ENCODE measurements at regions not wholly inside any gene's neighbourhood (a gene's known extent, or its start where the extent isn't known, plus 50 kb on each side); places are given as distances from the start of the nearest gene placed in this dataset.

DNA sequence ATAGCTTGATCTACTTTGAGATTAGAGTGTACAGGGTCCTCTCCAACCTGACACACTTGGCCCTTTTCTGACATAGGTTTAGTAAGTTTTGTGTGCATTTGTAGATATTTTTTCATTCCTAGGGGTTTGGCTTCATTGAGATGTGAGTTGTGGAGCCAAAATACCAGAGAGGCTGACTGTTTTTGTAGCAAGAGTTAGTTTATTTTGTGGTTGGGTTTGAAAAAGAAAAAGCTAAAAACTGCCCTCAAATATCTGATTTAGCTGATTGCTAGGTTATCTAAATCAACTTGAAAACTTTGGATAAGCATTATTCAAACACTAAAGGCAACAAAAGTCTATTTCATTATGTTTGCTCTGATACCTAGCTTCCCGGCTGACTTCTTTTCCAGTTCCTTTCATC, 164.7 kb upstream of the CENPW start:
- Histone ChIP-seq H3K4me3 (no peak overlapping the region), H3K4me1 (no peaks in the 10 kb centered on the region), H3K27ac (replicated peaks) (no peak overlapping the region), H3K36me3 (no peaks in the 10 kb centered on the region), H3K9me3 (replicated peaks) (no peaks in the 10 kb centered on the region), H3K27me3 (ENCODE audit: low read depth) (peaks cover 4% of the 10 kb centered on the region)
- TF ChIP-seq, protein P1, sequence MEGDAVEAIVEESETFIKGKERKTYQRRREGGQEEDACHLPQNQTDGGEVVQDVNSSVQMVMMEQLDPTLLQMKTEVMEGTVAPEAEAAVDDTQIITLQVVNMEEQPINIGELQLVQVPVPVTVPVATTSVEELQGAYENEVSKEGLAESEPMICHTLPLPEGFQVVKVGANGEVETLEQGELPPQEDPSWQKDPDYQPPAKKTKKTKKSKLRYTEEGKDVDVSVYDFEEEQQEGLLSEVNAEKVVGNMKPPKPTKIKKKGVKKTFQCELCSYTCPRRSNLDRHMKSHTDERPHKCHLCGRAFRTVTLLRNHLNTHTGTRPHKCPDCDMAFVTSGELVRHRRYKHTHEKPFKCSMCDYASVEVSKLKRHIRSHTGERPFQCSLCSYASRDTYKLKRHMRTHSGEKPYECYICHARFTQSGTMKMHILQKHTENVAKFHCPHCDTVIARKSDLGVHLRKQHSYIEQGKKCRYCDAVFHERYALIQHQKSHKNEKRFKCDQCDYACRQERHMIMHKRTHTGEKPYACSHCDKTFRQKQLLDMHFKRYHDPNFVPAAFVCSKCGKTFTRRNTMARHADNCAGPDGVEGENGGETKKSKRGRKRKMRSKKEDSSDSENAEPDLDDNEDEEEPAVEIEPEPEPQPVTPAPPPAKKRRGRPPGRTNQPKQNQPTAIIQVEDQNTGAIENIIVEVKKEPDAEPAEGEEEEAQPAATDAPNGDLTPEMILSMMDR (IDR thresholded peaks at IDR 0.05; ENCODE audit: borderline replicate concordance) = no peak
- no peak for DNase-seq
- intact Hi-C loops (cut with micrococcal nuclease) = no loop called here

DNA sequence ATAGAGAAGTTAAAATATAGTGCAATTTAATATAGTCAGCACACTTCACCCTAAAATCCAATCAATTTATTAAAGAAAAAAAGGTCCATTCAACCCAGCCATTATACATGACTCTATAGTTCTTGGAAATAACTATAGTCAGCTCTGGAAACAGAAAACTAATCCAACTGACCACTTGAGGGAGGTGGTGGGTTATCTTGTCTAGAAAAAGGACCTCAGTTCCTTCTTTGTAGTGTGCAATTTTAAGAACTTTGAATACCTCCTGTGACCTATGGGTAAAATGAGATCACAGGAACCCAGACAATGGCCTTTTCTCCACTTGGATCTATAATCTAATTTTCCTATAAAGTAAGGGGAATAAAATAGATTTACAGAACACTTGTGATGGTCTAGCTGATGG, 163.6 kb upstream of the CENPW start:
- H3K36me3 ChIP-seq = no peaks in the 10 kb centered on the region
- H3K27me3 ChIP-seq (ENCODE audit: low read depth) = no peaks in the 10 kb centered on the region
- H3K9me3 ChIP-seq (replicated peaks) = no peaks in the 10 kb centered on the region
- no peak overlapping the region for H3K27ac ChIP-seq (replicated peaks)
- intact Hi-C loops (cut with micrococcal nuclease) = no loop called here
- TF ChIP-seq, protein P1 (IDR thresholded peaks at IDR 0.05; ENCODE audit: borderline replicate concordance) = no peak
- no peaks in the 10 kb centered on the region for H3K4me1 ChIP-seq
- no peak for DNase-seq
- no peak overlapping the region for H3K4me3 ChIP-seq

DNA sequence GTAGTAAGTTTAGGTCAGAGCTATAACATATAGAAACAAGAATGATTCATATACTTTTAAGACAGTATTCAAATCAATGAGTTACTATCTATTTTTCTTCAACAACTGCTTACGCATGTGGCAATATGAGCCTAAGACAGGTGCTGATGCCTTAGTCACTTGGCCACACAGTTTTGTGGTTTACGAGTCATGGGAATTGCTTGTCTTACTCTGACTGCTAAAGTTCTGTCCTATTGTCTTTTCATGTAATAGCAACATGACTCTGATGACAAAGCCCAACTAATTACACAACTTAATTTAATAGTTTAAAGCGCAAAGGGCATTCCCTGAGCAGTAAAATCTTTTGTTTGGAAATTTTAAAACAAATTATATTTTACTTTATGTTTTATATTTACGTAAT, 159.3 kb upstream of the CENPW start:
- no peak for DNase-seq
- TF ChIP-seq, protein P1 (IDR thresholded peaks at IDR 0.05; ENCODE audit: borderline replicate concordance) = no peak
- Histone ChIP-seq H3K27me3 (ENCODE audit: low read depth) (no peaks in the 10 kb centered on the region), H3K9me3 (replicated peaks) (no peaks in the 10 kb centered on the region), H3K4me3 (no peak overlapping the region), H3K36me3 (no peaks in the 10 kb centered on the region), H3K27ac (replicated peaks) (no peak overlapping the region), H3K4me1 (no peaks in the 10 kb centered on the region)
- intact Hi-C loops (cut with micrococcal nuclease) = no loop called here

DNA sequence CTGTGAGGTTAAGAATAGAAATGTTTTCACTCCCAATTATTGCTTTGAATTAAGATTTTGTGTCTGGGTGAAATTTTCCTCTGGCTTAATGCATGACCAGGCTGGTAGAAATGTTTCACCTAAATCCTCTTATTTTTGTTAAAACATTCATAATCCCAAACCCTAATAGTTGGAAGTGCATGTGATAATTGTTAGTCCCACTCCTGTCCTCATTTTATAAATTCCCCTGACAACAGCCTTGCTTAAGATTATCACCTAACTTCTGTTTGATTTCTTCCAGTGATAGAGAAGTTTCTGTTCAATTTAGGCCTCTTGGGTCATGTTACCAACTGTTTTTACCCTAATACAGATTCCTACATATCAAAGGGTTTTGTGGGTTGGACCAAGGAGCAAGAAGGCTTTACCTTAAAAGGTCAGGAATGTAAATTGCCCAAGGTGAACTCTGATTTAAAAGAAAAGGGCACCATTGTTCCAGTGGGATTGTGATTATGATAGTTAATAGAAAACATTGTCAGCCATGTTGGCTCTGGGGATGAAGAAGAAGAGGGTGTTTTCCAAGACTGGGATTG, 158.7 kb upstream of the CENPW start:
- Histone ChIP-seq H3K4me1 (no peaks in the 10 kb centered on the region), H3K9me3 (replicated peaks) (no peaks in the 10 kb centered on the region), H3K27ac (replicated peaks) (no peak overlapping the region), H3K27me3 (ENCODE audit: low read depth) (no peaks in the 10 kb centered on the region), H3K4me3 (no peak overlapping the region), H3K36me3 (no peaks in the 10 kb centered on the region)
- TF ChIP-seq, protein P1 (IDR thresholded peaks at IDR 0.05; ENCODE audit: borderline replicate concordance) = no peak
- intact Hi-C loops (cut with micrococcal nuclease) = no loop called here
- DNase-seq = no peak

DNA sequence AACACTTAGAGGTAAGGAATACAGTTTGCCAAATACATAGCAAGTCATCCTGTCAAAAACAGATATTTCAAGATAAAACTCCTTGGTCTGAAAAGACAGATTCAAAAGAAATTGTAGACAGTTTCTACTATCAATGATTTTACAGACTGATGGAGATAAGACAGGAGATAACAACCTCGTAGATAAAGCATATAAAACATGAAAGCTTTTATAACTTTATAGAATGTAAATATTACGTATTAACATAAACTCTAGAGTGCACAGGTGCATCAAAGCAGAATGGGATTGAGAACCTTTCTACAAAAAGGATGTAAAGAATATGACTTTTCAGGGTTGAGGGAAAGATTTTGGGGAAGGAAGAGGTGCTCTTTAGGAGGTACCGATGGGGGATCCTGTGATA, 158.0 kb upstream of the CENPW start:
- H3K4me3 ChIP-seq = no peak overlapping the region
- TF ChIP-seq, protein P1 (IDR thresholded peaks at IDR 0.05; ENCODE audit: borderline replicate concordance) = no peak
- intact Hi-C loops (cut with micrococcal nuclease) = no loop called here

More for the DNA sequence above, 158.0 kb upstream of the CENPW start:
- Histone ChIP-seq H3K27ac (replicated peaks) (no peak overlapping the region), H3K36me3 (no peaks in the 10 kb centered on the region), H3K9me3 (replicated peaks) (no peaks in the 10 kb centered on the region), H3K4me1 (no peaks in the 10 kb centered on the region), H3K27me3 (ENCODE audit: low read depth) (no peaks in the 10 kb centered on the region)
- no peak for DNase-seq

Measured in left ventricle myocardium inferior (tissue), 1 donor.